Coronary artery (tissue), 2 donors: ENCODE measurements at regions not wholly inside any gene's neighbourhood (a gene's known extent, or its start where the extent isn't known, plus 50 kb on each side); places are given as distances from the start of the nearest gene placed in this dataset.

Experiments
- DNase-seq: peaks from one replicate; pipeline ENCODE4 v3.0.0-alpha.2; 2017; ENCODE audit warnings: low spot score
- H3K27ac ChIP-seq, 2 donors: fragments of 200-600 bp; sonication (generic); one replicate each; pipeline ENCODE4 v1.5.1; 2016 to 2019
- H3K4me3 ChIP-seq: fragments of 200-600 bp; sonication (generic); 2 replicates; pipeline ENCODE4 v1.5.1; 2016; ENCODE audit warnings: mild to moderate bottlenecking, moderate library complexity
- TF ChIP-seq, protein P1 (sequence below): fragments of 200-600 bp; sonication (generic); IDR thresholded peaks from one replicate; pipeline ENCODE4 v1.5.1; 2019; ENCODE audit warnings: antibody characterized with exemption

DNA sequence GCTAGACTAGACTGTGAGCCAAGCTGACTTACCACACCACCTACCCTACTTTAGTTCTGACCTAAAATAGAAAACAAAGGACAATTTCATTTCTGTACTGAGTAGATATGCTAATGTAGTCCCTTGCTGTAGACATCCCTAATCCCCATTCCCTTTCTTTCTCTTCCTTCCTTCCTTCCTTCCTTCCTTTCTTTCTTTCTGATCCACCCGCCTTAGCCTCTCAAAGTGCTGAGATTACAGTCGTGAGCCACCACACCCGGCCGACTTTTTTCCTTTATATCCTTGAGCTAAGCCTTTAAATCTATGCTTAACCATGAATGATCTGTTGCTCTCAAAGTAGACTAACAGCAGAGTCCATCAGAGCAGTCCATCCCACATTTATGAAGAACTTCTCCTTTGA lies 465.0 kb downstream of the SLITRK6 start:
- Histone ChIP-seq H3K4me3 (no peak overlapping the region), H3K27ac (no peak overlapping the region)
- no peak for DNase-seq
- TF ChIP-seq, protein P1, sequence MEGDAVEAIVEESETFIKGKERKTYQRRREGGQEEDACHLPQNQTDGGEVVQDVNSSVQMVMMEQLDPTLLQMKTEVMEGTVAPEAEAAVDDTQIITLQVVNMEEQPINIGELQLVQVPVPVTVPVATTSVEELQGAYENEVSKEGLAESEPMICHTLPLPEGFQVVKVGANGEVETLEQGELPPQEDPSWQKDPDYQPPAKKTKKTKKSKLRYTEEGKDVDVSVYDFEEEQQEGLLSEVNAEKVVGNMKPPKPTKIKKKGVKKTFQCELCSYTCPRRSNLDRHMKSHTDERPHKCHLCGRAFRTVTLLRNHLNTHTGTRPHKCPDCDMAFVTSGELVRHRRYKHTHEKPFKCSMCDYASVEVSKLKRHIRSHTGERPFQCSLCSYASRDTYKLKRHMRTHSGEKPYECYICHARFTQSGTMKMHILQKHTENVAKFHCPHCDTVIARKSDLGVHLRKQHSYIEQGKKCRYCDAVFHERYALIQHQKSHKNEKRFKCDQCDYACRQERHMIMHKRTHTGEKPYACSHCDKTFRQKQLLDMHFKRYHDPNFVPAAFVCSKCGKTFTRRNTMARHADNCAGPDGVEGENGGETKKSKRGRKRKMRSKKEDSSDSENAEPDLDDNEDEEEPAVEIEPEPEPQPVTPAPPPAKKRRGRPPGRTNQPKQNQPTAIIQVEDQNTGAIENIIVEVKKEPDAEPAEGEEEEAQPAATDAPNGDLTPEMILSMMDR: no peak

DNA sequence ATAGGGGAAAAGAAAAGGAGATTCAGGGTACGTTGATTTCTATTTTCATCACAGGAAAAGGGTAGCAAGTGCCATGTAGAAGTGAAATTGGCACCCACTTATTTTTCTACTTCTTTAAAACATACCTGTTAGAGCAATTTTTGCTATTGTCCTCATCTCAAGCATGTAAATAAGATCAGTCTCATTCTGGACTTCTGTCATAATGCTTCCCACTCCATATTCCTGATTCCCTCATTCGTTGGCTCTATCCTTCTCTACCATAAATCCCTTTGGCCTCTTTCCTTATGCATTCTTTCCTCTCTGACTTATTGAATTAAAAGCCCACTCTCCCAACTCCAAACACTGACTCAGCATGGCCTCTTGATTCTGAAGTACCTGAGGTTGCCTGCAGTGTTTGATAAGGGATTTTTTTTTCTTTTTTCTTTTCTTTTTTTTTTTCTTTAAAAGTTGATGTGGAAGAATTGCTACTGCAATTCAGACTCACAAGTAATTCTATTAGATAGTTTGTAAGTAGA lies 465.7 kb downstream of the SLITRK6 start:
- no peak overlapping the region for H3K27ac ChIP-seq
- TF ChIP-seq, protein P1: no peak
- no peak overlapping the region for H3K4me3 ChIP-seq
- no peak for DNase-seq

DNA sequence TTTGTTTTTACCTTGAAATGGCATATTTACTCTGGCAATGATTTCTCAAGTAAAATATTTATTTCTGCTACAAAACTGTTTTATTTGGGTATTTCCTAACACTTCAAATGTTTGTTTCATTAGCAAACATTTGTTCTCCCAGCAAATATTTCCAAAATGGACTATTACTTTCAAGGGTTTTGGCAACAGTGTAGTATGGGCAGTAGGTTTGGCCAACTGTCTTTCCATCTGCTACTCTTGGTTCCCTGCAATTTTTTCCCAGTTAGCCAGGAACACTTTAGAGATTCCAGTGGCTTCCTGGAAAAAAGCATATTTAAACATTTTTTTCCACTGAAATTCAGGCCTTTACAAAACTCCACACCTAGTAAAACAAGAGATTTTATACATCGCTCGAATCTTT lies 466.6 kb downstream of the SLITRK6 start:
- H3K4me3 ChIP-seq: no peak overlapping the region
- no peak for DNase-seq
- H3K27ac ChIP-seq: no peak overlapping the region
- TF ChIP-seq, protein P1: no peak

DNA sequence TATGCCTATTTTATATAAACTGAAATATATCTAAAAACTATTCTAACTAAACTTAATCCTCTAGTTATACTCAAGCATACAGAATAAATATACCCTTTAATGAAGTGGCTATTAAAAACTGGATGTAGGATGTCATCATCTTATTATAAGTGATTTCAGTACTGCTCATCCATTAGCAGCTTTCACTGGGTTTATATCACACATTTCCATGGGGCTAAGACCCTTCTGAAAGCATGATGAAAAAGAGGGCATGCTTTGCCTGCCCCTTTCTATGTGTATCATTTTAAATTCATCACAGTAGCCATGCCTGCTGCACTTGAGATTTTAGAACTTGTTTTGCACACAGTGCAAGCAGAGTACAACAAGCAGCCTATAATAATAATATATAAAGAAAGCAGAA lies 477.5 kb downstream of the SLITRK6 start:
- no peak for DNase-seq
- TF ChIP-seq, protein P1: no peak
- no peak overlapping the region for H3K4me3 ChIP-seq
- no peak overlapping the region for H3K27ac ChIP-seq

DNA sequence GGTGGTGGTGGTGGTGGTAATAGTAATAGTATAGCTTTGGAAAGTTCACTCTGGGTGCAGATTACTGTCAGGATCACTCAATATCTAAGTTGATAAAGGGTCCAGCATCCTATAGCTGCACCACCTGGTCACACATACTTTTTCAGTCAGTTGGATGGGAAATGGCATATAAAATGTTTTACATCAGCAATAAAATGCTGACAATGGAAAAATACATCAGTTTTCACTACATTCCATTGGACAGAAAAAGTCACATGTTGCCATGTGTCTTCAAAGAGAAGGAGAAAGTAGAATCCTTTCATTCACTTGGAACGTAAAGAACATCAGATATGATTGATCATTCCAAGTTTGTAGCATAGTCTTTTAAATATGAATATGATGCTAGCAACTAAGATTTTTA lies 481.4 kb downstream of the SLITRK6 start:
- TF ChIP-seq, protein P1: no peak
- no peak overlapping the region for H3K27ac ChIP-seq

DNA sequence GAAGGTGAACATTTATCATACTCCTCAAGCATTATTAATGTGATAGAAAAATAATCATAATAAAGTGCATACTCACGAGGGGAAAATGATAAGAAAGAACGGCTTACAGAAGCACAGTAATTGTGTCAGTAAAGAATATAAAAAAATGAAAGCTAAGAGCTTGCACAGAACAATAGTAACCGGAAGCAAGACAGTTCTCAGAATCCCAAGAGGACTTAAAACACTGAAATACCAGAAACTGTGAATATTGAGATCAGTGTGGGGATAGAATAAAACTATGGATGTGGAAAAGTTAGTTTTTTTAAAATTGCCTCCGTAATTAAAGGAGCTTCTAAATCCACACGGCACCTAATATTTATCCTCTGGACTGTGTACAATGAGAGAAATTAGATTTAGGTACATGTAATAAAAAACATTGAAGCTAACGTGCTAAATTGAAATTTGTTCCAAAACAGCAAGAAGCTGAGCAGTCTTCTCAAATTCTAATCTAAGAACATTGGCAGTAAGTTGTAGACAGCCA lies 482.7 kb downstream of the SLITRK6 start:
- H3K4me3 ChIP-seq: no peak overlapping the region
- DNase-seq: no peak

More for the DNA sequence above, 481.4 kb downstream of the SLITRK6 start:
- no peak for DNase-seq
- no peak overlapping the region for H3K4me3 ChIP-seq

DNA sequence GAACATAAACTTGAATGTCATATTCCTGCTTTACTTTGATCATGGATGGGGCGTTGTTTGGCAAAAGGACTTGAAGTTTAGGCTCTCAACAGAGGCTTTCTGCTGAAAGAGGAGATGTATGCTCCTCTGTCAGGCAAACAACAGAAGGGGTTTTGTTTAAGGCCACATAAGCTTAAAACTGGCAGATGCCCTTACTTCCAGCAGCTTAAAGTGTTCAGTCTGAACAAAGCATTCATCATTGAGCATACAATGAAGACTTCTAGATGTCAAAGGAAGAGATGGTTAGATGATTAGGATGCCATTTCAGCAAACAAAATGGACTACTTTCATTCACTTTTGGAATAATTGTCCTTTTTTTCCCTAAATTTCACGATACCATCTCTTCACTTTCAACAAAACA lies 484.5 kb downstream of the SLITRK6 start:
- no peak for DNase-seq
- no peak overlapping the region for H3K4me3 ChIP-seq
- no peak overlapping the region for H3K27ac ChIP-seq
- TF ChIP-seq, protein P1: no peak

More for the DNA sequence above, 482.7 kb downstream of the SLITRK6 start:
- TF ChIP-seq, protein P1: no peak
- no peak overlapping the region for H3K27ac ChIP-seq
